ENCODE measurements at regions not wholly inside any gene's neighbourhood (a gene's known extent, or its start where the extent isn't known, plus 50 kb on each side); places are given as distances from the start of the nearest gene placed in this dataset.

DNA sequence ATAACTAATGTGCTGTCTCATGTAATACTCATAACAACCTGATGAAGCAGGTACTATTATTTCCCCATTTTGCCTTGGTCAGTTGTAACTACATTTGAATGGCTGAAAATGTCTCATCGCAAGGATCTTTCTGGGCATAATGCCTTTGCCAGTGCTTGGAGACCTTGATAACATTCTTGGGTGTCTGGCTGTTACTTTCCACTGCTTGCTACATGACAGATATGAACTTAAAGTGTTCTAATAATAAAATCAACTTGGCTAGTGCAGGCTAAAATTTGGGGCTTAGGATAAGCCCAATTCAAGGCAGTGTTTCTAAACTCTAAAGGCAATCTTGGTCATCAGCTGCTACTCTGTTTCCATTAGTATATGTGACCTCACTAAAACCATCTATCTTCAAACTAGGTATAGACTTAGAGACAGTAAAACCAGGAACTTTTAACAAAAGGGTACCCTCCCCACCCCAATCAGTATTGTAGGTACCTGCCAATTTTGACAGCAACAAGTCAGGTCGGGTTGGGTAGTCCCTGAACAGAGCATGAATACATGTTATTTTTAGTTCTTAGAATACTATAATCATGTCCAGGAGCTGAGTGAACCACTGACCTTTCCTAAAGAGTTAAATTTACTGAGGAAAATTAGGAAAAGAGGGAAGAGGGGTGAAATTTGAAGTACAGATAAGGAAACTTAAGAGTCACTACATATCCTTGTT lies 68.2 kb upstream of the AHR start:
- H3K36me3 ChIP-seq (ENCODE audit: control insufficient read depth in 1 of 2, insufficient read depth in 2 of 2, low read length in 2 of 2) = no peaks in the 10 kb centered on the region
- ATAC-seq = no peak
- H3K9ac ChIP-seq (ENCODE audit: low read length) = no peak overlapping the region
- RAD21 ChIA-PET (ENCODE audit: low non-redundant PET in 1 of 2, low total read pairs in 2 of 2, uncharacterized antibody in 2 of 2, unreplicated experiment in 2 of 2) = no interaction called here
- H4K20me1 ChIP-seq (ENCODE audit: insufficient read depth) = no peaks in the 10 kb centered on the region
- H3K9me2 ChIP-seq (ENCODE audit: insufficient read depth) = no peaks in the 10 kb centered on the region
- H2AFZ ChIP-seq (ENCODE audit: low read depth, low read length, poor library complexity, severe bottlenecking) = no peak overlapping the region
- CTCF ChIA-PET = no interaction called here
- no peaks in the 10 kb centered on the region for H3K79me2 ChIP-seq (ENCODE audit: insufficient read depth, low read length)
- no peak for TF ChIP-seq EGR1 (IDR thresholded peaks at IDR 0.05; ENCODE audit: low read depth)
- no peak for TF ChIP-seq ELF1 (IDR thresholded peaks at IDR 0.05; ENCODE audit: borderline replicate concordance, low read depth)
- no peak for TF ChIP-seq CBX3 (IDR thresholded peaks at IDR 0.05; ENCODE audit: low read depth)
- TF ChIP-seq ZNF274 (IDR thresholded peaks at IDR 0.05; ENCODE audit: low read depth, low read length) = no peak
- TF ChIP-seq, protein P1, sequence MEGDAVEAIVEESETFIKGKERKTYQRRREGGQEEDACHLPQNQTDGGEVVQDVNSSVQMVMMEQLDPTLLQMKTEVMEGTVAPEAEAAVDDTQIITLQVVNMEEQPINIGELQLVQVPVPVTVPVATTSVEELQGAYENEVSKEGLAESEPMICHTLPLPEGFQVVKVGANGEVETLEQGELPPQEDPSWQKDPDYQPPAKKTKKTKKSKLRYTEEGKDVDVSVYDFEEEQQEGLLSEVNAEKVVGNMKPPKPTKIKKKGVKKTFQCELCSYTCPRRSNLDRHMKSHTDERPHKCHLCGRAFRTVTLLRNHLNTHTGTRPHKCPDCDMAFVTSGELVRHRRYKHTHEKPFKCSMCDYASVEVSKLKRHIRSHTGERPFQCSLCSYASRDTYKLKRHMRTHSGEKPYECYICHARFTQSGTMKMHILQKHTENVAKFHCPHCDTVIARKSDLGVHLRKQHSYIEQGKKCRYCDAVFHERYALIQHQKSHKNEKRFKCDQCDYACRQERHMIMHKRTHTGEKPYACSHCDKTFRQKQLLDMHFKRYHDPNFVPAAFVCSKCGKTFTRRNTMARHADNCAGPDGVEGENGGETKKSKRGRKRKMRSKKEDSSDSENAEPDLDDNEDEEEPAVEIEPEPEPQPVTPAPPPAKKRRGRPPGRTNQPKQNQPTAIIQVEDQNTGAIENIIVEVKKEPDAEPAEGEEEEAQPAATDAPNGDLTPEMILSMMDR (IDR thresholded peaks at IDR 0.05 in 2 of 3, conservative IDR thresholded peaks at IDR 0.05 in 1 of 3; ENCODE audit: borderline replicate concordance in 1 of 3, insufficient read depth in 1 of 3, low read depth in 2 of 3, low read length in 2 of 3) = no peak
- no peak for TF ChIP-seq FOSL1 (IDR thresholded peaks at IDR 0.05; ENCODE audit: low read depth)
- TF ChIP-seq TCF7L2 (IDR thresholded peaks at IDR 0.05; ENCODE audit: borderline replicate concordance, extremely low read depth, insufficient read depth, insufficient read length) = no peak
- no peak for TF ChIP-seq JUND (IDR thresholded peaks at IDR 0.05)
- TF ChIP-seq POLR2A (IDR thresholded peaks at IDR 0.05; ENCODE audit: borderline replicate concordance, extremely low read depth, insufficient read depth, insufficient read length) = no peak
- no peak for TF ChIP-seq ZFX (IDR thresholded peaks at IDR 0.05)
- TF ChIP-seq RAD21 (IDR thresholded peaks at IDR 0.05; ENCODE audit: low read depth) = no peak
- TF ChIP-seq YY1 (IDR thresholded peaks at IDR 0.05; ENCODE audit: extremely low read depth, insufficient replicate concordance, low read depth, low read length) = no peak
- TF ChIP-seq, protein P2, sequence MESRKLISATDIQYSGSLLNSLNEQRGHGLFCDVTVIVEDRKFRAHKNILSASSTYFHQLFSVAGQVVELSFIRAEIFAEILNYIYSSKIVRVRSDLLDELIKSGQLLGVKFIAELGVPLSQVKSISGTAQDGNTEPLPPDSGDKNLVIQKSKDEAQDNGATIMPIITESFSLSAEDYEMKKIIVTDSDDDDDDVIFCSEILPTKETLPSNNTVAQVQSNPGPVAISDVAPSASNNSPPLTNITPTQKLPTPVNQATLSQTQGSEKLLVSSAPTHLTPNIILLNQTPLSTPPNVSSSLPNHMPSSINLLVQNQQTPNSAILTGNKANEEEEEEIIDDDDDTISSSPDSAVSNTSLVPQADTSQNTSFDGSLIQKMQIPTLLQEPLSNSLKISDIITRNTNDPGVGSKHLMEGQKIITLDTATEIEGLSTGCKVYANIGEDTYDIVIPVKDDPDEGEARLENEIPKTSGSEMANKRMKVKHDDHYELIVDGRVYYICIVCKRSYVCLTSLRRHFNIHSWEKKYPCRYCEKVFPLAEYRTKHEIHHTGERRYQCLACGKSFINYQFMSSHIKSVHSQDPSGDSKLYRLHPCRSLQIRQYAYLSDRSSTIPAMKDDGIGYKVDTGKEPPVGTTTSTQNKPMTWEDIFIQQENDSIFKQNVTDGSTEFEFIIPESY (IDR thresholded peaks at IDR 0.05; ENCODE audit: extremely low read depth, insufficient replicate concordance, low read length) = no peak
- TF ChIP-seq CEBPB (IDR thresholded peaks at IDR 0.05; ENCODE audit: low read depth) = no peak
- no peak for TF ChIP-seq EZH2 (IDR thresholded peaks at IDR 0.05)
- TF ChIP-seq POLR2AphosphoS5 (IDR thresholded peaks at IDR 0.05; ENCODE audit: low read depth, low read length) = no peak
- no peak for TF ChIP-seq SP1 (IDR thresholded peaks at IDR 0.05; ENCODE audit: low read depth)
- POLR2A ChIA-PET = no interaction called here
- H3K4me2 ChIP-seq (ENCODE audit: low read length) = no peak overlapping the region
- intact Hi-C loops (cut with micrococcal nuclease) = no loop called here
- DNase-seq (ENCODE audit: low read depth, low spot score) = no peak
- no peak overlapping the region for H3K4me3 ChIP-seq (replicated peaks in 1 of 2; ENCODE audit: low read depth in 1 of 2, low read length in 2 of 2)
- H3K27ac ChIP-seq (ENCODE audit: low read depth, low read length) = no peak overlapping the region
- H3K4me1 ChIP-seq (ENCODE audit: control insufficient read depth in 1 of 2, insufficient read depth in 2 of 2, low read length in 2 of 2) = peaks cover 12 to 19% of the 10 kb centered on the region in 2 experiments
- H3K27me3 ChIP-seq (ENCODE audit: insufficient read depth, low read length) = no peaks in the 10 kb centered on the region
- BruUV-seq (replicated peaks) = no TSS peak
- no peaks in the 10 kb centered on the region for H3K9me3 ChIP-seq (ENCODE audit: control insufficient read depth in 1 of 2, insufficient read depth in 1 of 2, low read depth in 1 of 2, low read length in 2 of 2)

All from HCT116 (cell line).